ENCODE measurements at regions not wholly inside any gene's neighbourhood (a gene's known extent, or its start where the extent isn't known, plus 50 kb on each side); places are given as distances from the start of the nearest gene placed in this dataset.
"Not testable (repeated sequence)": the region's sequence is repeated elsewhere in the genome, so short reads cannot be mapped to it uniquely, and the experiment has no call there.

GRCh38 chr9:75803130-75803529 is 87.3 kb upstream of the PCSK5 start:
- no peaks in the 10 kb centered on the region for H3K9me3 Mint-ChIP-seq
- H3K36me3 Mint-ChIP-seq (ENCODE audit: low read depth) = no peaks in the 10 kb centered on the region
- no peak overlapping the region for H3K4me3 Mint-ChIP-seq
- H3K27ac Mint-ChIP-seq = no peak overlapping the region
- H3K4me1 Mint-ChIP-seq = no peaks in the 10 kb centered on the region
- H3K27me3 Mint-ChIP-seq (ENCODE audit: low read depth) = no peaks in the 10 kb centered on the region
- TF ChIP-seq, protein P1, sequence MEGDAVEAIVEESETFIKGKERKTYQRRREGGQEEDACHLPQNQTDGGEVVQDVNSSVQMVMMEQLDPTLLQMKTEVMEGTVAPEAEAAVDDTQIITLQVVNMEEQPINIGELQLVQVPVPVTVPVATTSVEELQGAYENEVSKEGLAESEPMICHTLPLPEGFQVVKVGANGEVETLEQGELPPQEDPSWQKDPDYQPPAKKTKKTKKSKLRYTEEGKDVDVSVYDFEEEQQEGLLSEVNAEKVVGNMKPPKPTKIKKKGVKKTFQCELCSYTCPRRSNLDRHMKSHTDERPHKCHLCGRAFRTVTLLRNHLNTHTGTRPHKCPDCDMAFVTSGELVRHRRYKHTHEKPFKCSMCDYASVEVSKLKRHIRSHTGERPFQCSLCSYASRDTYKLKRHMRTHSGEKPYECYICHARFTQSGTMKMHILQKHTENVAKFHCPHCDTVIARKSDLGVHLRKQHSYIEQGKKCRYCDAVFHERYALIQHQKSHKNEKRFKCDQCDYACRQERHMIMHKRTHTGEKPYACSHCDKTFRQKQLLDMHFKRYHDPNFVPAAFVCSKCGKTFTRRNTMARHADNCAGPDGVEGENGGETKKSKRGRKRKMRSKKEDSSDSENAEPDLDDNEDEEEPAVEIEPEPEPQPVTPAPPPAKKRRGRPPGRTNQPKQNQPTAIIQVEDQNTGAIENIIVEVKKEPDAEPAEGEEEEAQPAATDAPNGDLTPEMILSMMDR (IDR thresholded peaks at IDR 0.05; ENCODE audit: unreplicated experiment in 3 of 3) = no peak

GRCh38 chr9:75810063-75810462 is 80.4 kb upstream of the PCSK5 start:
- TF ChIP-seq, protein P1 (IDR thresholded peaks at IDR 0.05; ENCODE audit: unreplicated experiment in 3 of 3) = no peak
- Mint-ChIP-seq H3K4me3 (no peak overlapping the region), H3K9me3 (peaks cover 31% of the 10 kb centered on the region), H3K27ac (no peak overlapping the region), H3K27me3 (ENCODE audit: low read depth) (no peaks in the 10 kb centered on the region), H3K4me1 (no peaks in the 10 kb centered on the region), H3K36me3 (ENCODE audit: low read depth) (peaks cover 4% of the 10 kb centered on the region)

- peaks cover 33% of the 10 kb centered on the region for H3K9me3 Mint-ChIP-seq
- H3K4me1 Mint-ChIP-seq = no peaks in the 10 kb centered on the region
- H3K36me3 Mint-ChIP-seq (ENCODE audit: low read depth) = peaks cover 4% of the 10 kb centered on the region
- TF ChIP-seq, protein P1 (IDR thresholded peaks at IDR 0.05; ENCODE audit: unreplicated experiment in 3 of 3) = no peak
- no peak overlapping the region for H3K4me3 Mint-ChIP-seq
- H3K27ac Mint-ChIP-seq = no peak overlapping the region
- H3K27me3 Mint-ChIP-seq (ENCODE audit: low read depth) = no peaks in the 10 kb centered on the region
Observed at GRCh38 chr9:75811692-75812091, 78.8 kb upstream of the PCSK5 start.

- Mint-ChIP-seq H3K4me1 (no peaks in the 10 kb centered on the region), H3K36me3 (ENCODE audit: low read depth) (peaks cover 4% of the 10 kb centered on the region), H3K9me3 (peaks cover 37% of the 10 kb centered on the region), H3K4me3 (no peak overlapping the region), H3K27me3 (ENCODE audit: low read depth) (no peaks in the 10 kb centered on the region), H3K27ac (no peak overlapping the region)
- TF ChIP-seq, protein P1 (IDR thresholded peaks at IDR 0.05; ENCODE audit: unreplicated experiment in 3 of 3) = no peak
Observed at GRCh38 chr9:75812141-75812540, 78.3 kb upstream of the PCSK5 start.

DNA sequence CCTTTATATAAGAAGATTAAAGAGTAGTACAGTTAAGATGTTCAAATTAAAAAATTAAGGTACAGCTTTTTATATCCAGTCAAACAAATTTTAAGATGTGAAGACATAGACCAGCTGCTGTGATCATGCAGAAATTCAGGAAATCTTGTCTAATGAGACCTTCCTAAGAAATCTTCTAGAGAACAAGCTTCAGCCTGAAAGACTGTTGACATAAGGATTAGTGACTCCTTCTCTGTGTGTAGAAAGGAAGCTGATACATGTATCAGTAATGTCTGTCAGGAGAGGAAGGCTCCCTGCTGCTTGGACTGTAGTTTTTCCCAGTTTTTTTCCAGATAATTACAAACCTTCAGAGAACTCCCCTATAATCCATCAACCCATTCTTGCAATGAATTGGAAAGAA is 75.8 kb upstream of the PCSK5 start:
- Mint-ChIP-seq H3K9me3 (peaks cover 57% of the 10 kb centered on the region), H3K27me3 (ENCODE audit: low read depth) (no peaks in the 10 kb centered on the region), H3K4me3 (no peak overlapping the region), H3K36me3 (ENCODE audit: low read depth) (peaks cover 4% of the 10 kb centered on the region), H3K4me1 (no peaks in the 10 kb centered on the region), H3K27ac (no peak overlapping the region)
- TF ChIP-seq, protein P1 (IDR thresholded peaks at IDR 0.05; ENCODE audit: unreplicated experiment in 3 of 3) = no peak

- not testable (repeated sequence) for H3K27me3 Mint-ChIP-seq (ENCODE audit: low read depth); H3K27ac Mint-ChIP-seq; H3K4me3 Mint-ChIP-seq; H3K36me3 Mint-ChIP-seq (ENCODE audit: low read depth)
- Mint-ChIP-seq H3K9me3 (peaks cover 36% of the 10 kb centered on the region), H3K4me1 (peaks cover 13% of the 10 kb centered on the region)
Observed at GRCh38 chr9:75820471-75821115, 69.9 kb upstream of the PCSK5 start.

Data from nephron (organoid).